ENCODE measurements at regions not wholly inside any gene's neighbourhood (a gene's known extent, or its start where the extent isn't known, plus 50 kb on each side); places are given as distances from the start of the nearest gene placed in this dataset.

DNA sequence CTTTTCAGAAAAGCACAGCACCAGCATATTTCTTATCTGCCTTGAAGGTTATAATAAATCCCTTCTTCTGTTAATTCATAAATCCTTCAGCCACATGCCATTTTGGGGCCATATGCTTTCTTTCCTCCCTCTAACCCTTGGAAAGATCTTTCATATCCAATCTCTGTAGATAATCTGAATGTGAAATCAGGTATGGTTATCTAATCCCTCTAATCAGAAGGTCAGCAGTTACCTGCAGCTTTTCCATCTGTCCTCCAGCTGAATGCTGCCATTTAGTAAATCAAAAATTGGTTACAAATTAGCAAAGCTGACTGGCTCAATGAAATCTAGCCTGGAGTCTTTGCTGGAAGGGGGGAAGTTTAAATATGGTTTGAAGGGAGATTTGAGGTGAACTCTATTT is 230.5 kb downstream of the PIK3C3 start:
- DNase-seq (ENCODE audit: low spot score): no peak

DNA sequence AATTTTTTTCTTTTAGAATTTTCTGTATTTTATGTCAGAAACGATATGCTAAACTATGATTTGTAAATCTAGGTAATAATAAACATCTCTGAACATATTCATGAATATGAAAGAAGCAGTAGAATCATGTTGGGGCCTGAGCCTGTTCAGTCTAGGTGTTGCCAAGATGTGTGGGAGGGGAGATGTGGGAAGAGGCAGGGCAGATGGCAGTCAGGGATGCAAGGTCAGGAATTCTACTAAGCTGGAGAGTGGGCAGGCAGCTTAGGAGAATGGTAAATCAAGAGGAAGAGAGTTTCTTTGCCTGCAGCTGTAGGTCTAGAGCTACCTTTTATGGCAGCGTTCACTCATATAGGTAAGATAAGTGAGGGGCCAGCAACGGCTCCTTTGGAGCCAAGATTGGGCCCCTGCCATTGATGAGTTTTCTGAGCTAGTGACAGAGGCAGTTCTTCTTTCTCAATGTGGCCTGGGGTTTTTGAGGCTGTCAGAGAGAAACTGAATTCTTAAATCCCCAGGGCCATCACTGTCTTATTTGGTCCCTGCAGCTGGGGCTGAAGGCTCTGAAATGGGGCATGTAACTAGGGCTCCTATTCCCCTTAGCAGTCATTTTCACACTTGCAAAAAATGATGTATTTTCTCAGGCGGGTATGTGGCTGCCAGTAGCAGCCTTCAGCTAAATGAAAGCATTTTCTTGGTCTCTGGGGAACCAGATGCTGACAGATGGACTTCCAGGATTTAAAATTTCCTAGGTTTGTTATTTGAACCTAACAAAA is 232.8 kb downstream of the PIK3C3 start:
- DNase-seq (ENCODE audit: low spot score): no peak

DNA sequence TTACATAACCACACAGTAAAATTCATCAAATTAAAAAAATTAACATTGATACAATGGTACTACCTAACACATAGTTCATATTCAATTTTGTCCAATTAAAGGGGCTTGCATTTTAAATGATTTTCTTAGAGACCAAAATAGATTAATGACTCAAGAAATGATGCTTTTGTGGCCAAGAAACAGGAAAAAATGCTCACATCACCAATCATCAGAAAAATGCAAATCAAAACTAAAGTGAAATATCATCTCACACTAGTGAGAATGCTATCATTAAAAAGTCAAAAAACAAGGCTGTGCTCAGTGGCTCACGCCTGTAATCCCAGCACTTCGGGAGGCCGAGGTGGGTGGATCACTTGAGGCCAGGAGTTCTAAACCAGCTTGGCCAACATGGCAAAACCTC is 235.6 kb downstream of the PIK3C3 start:
- DNase-seq (ENCODE audit: low spot score): no peak

- no peak for DNase-seq (ENCODE audit: low spot score)
These were observed 237.5 kb downstream of the PIK3C3 start for GRCh38 chr18:42192251-42193248.

DNA sequence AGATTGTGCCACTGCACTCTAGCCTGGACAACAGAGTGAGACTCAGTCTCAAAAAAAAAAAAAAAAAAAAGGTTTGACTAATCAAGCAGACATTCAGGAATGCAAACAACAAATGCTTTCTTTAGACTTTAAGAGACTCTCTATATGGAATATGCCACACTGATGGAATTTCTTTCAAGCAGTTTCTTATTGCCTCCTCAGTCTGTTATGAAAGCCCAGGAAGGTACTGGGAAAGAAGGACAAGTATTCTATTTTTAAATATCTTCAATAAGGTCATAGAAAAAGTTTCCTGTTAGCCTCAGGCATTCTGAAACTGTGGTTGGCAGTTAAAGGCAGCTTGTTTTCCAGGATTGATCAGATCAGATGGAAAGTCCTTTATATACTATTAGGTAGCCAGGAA is 241.6 kb downstream of the PIK3C3 start:
- DNase-seq (ENCODE audit: low spot score): no peak

- DNase-seq (ENCODE audit: low spot score): no peak
These were observed 246.1 kb downstream of the PIK3C3 start for GRCh38 chr18:42201137-42201536.

DNA sequence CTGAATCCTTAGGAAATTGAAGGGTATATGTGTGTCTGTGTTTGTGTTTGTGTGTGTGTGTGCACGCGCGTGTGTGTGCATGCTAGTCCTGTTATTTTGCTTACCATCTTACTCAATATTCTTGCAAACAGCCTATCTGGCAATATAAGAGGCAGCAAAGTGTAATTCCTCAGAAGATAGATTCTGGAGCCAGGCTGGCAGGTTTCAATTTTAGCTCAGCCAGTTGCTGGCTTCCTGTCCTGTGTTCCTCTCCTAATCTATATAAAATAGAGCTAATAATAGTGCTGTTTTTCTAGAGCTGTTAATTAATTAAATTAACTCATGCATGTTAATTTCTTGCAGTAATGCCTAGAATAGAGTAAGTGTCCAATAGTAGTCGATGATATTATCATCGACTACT is 256.2 kb downstream of the PIK3C3 start:
- no peak for DNase-seq (ENCODE audit: low spot score)

GRCh38 chr18:42222557-42222956 is 267.5 kb downstream of the PIK3C3 start:
- DNase-seq (ENCODE audit: low spot score): no peak

- no peak for DNase-seq (ENCODE audit: low spot score)
These were observed 273.5 kb downstream of the PIK3C3 start for GRCh38 chr18:42228581-42228980.

DNA sequence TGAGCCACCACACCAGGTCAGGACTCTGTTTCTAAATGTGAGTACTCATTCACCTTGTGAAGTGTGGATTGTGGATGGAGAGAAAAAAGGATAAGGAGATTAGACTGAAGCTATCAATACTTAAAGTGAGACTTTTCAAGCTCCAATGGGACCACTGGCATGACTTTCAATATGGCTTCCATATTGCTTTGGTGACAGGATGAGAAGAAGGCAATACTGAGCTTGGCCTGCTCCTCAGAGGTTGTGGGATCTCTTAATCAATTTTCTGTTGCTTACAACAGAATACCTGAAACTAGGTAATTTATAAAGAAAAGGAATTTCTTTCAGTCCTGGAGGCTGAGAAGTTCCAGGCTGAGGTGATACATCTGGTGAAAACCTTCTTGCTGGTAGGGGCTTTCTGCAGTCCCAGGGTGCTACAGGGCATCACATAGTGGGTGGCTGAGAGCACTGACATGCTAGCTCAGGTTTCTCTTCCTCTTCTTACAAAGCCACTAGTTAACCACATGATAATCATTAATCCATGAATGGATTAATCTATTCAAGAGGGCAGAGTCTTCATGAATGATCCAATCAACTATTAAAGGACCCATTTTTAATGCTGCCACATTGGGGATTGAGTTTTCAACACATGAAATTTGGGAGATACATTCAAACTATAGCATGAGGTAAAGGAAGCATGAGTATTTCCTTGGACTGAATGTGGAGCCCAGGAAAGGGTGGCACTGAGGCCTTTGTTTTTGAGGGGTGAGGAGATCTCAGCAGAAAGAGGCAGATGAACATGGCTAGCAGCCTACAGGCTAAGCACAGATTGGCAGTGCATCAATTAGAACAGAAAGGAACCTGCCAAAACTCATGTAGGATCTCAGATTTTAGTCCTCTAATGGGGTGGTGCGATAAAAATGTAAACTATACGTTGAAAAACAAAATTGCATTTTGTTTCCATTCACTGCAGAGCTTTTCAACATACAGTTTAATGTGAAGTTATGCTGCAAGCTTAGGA is 274.5 kb downstream of the PIK3C3 start:
- no peak for DNase-seq (ENCODE audit: low spot score)

DNA sequence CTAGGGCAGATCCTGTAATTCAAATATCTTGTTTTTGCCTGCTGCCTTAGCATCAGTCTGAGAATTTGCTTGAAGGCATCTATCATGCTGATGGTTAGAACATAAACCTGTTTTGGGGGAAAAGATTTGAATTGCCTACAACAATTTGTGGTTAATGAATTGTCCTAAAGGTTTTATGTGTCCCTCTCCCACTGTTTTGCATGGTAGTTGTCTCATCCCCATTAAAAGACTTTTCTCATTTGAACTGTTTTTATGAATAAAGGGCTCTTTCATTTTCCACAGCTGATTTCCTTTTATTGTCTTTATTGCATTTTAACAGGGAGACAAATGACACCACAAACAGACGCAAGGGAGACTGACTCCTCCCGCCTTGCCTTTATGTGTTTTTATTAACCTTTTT is 275.6 kb downstream of the PIK3C3 start:
- no peak for DNase-seq (ENCODE audit: low spot score)

DNA sequence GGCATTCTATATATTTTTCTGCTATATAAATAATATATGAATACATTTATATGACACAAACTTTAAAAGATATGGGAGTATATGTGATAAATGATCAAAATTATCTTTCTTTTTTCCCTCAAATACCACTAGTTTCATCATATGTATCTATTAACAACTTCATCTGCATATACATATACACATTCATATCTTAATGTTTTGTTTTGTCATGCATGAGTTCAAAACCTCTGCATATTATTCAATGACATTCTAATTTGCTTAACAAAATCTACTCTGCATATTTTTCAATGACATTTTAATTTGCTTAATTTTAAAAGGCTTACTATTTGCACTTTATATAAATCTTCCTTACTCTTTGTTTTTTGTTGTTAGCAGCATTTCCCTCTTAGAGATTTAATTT is 276.2 kb downstream of the PIK3C3 start:
- DNase-seq (ENCODE audit: low spot score): no peak

GRCh38 chr18:42231796-42232195 is 276.8 kb downstream of the PIK3C3 start:
- DNase-seq (ENCODE audit: low spot score): no peak

DNA sequence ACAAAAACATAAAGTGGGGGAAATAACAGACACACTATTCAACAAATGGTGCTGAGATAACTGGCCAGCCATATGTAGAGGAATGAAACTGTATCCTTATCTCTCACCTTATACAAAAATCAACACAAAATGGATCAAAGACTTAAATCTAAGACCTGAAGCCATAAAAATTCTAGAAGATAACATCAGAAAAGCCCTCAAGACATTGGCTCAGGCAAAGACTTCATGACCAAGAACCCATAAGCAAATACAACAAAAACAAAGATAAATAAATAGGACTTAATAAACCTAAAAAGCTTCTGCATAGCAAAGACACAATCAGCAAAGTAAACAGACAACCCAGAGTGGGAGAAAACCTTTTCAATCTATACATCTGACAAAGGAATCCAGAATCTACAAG is 278.9 kb downstream of the PIK3C3 start:
- DNase-seq (ENCODE audit: low spot score): no peak

- no peak for DNase-seq (ENCODE audit: low spot score)
These were observed 287.7 kb downstream of the PIK3C3 start for GRCh38 chr18:42242758-42243157.

GRCh38 chr18:42245137-42245536 is 290.1 kb downstream of the PIK3C3 start:
- no peak for DNase-seq (ENCODE audit: low spot score)

GRCh38 chr18:42255908-42256765 is 301.1 kb downstream of the PIK3C3 start:
- no peak for DNase-seq (ENCODE audit: low spot score)

DNA sequence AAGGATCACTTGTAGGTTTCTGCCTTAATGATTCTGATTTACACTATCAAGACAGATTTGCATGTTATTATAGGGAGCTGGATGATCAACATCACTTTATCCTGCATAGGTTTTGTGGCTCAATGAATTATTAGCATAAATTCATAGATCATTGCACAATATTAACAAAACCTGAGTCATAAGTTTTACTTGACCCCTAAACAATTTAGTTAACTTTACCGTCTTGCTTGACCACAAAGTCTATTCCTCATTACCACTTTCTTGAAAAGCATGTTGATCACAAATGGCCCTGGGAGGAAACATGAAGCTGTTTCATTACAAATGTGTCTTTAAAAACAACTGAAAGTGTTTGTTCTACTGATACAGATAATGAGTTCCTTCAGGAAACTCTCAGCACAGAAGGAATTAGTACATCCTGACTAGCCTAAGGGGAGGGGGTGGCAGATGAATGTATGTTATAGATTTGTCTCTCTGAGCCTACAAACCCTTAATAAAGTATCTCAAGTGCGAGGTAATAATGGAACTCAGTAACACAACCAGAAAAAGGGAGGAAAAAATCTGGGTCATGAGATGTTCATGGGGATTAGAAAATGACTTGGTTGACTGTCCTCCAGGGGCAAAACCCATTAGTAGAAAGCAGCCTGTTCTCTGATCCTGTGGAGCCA is 303.4 kb downstream of the PIK3C3 start:
- DNase-seq (ENCODE audit: low spot score): no peak

DNA sequence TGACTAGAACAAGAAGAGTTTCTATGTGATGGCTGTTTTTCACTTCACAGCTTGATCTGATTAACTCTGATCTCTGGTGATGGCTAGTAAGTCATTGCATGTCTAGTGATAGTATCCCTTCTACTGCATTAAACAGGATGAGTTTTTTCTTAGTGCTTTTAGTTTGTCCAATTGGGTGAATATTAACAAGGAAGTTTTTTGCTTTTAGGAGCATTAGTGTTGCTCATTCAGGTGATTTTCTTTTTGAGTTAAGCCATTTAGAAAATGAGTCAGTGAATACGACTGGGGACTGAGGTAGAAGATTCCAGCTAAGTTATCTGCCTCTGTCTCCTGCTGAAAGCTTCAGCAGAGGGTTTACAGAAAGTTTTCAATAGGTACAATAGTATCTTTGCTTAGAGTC is 306.7 kb downstream of the PIK3C3 start:
- DNase-seq (ENCODE audit: low spot score): no peak

DNA sequence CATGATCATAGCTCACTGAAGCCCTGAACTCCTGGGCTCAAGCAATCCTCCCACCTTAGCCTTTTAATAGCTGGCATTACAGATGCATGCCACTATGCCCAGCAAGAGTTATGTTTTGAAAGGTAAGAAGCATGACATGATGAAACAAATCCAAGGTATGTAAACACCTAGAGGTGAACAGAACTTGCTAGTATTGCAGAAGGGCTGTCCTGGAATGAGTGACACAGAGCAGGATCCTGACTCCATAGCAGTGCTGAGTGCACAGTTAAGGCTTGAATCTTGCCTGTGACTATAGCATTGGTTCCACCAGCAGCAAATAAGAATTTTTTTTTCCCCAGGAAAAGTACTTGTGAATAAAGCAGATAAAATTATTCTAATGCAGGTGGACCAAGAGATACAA is 309.5 kb downstream of the PIK3C3 start:
- DNase-seq (ENCODE audit: low spot score): no peak

All from AG08396 (cell line).